ENCODE measurements at regions not wholly inside any gene's neighbourhood (a gene's known extent, or its start where the extent isn't known, plus 50 kb on each side); places are given as distances from the start of the nearest gene placed in this dataset.

GRCh38 chr5:30802961-30803705 is 390.4 kb upstream of the CDH6 start:
- TF ChIP-seq GATA3 (IDR thresholded peaks at IDR 0.05; ENCODE audit: low read depth, low read length) (no peak), GATA2 (IDR thresholded peaks at IDR 0.05; ENCODE audit: low read depth, low read length) (no peak)
